Fibroblast of skin of abdomen (primary cell): ENCODE measurements at regions not wholly inside any gene's neighbourhood (a gene's known extent, or its start where the extent isn't known, plus 50 kb on each side); places are given as distances from the start of the nearest gene placed in this dataset.
A peak's percentile ranks its signal among the peaks of the same experiment; 100 is the strongest.

Source experiments
- DNase-seq: peaks from one replicate; pipeline ENCODE4 v3.0.0-alpha.2; 2013

DNA sequence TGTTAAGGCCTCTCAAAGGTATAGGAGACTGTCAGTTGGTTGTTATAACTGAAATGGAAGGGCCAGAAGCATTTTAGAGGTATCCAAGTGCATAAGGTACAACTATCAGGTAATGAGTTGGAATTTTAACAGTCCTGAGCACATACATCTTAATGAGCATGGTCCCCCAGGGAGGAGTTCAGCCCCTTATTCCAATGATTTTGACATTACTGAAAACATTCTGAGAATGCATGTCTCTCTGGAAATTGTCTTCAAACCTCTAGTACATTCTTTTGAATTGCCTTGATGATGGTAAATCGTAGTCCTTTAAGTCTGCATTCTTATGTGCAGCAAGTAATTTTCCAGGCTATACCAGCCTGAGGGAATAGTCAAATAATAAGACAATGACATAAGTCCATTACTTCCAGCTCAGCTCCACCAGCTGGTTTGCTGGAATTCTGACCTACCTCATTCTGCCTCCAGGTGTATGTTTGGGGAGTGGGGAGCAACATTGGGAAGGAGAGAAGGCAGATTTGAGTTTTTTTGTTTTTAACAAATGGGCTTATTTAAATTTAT, 239.2 kb downstream of the MSRB3 start:
- DNase-seq = no peak

DNA sequence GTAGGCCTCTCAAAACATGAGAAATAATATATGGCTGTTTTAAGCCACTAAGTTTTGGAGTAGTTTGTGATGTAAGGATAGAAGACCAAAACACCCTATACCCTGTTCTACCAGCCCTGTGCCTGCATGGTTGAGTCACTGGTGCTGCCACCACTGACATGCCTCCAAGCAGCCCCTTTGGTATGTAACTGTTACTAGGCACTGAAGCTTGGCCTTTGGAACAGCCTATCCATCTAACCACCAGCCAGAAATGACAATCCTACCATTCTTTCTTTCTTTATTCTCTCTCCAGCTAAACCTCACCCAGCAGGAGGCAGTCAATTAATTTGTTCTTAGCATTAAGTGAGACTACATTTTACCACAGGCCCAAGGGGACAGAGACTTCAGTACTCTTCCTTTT, 240.3 kb downstream of the MSRB3 start:
- DNase-seq = no peak

DNA sequence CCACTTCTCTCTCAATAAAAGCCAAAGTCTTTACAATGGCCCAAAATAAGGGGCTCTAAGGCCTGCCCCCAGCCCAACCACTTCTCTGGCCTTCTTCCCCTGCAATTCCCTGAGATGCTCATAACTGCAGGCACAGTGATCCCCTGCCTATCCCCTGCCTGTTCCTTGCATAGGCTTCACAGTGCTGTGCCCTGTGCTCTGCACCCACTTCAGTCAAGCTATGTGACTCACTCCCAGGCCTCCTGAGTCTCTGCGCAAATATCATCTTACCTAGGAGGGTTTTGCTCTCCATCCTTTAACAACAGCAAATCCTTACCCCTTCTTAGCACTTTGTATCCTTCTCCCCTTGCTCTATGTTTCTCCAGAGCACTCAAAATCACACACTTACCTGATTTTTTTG, 242.2 kb downstream of the MSRB3 start:
- no peak for DNase-seq

DNA sequence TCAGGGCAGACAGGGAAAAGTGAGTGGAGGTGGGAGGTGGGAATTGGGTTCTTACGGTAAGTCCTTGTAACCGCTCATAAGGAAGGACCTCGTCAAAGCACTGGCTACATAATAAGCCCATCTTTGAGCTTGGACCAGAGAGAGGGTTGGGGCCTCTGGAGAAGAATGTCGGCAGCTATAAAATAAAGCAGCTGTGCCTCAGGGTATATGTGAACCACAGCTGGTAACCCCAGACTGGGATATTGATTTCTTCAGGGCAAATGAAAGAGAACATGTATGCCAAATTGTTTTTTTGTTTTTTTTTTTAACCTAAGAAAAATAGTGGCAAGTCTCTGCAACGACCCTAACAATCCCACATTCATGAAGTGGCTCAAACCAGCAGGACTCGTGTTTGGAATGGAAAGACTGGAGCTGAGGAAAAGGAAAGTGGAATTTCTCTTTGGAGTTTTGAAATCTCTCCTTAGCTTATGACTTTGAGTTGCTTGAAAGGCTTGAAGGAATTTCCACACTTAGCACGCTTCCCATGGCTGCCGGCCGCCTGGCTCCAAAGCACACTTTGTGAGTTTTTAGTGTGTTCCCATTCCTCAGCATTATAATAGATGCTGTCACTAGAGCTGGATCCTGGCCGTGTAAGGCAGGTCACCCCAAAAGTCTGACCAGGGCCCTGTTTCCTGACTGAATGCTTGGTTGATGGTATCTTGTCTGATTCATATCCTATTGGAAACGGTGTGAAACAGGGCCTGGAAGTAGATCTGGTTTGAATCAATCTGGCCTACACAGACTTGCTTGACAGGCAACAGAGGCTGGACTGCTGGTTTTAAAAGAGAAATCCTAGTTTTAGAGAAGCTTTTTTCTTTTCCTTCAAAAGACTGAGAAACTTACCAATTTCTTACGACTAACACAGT, 244.7 kb downstream of the MSRB3 start:
- DNase-seq = peak; percentile 79

DNA sequence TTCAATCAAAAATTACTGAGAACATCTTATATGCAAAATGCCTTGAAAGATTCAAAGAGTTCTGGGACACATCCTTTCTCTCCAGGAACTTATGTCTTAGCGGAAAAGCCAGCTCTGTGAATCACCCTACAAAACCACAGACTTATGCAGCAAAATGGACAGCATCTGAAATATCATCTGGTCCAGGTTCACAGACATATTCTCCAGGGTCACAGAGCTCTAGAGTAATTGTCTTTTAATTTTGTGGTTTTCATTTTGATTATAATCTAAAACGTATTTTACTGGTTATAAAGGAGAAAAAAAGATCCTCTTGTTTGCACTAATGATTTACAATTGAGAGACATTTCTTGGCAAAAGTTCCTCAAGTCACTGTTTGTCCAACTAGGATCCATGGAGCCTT, 246.2 kb downstream of the MSRB3 start:
- peak; percentile 93 for DNase-seq

DNA sequence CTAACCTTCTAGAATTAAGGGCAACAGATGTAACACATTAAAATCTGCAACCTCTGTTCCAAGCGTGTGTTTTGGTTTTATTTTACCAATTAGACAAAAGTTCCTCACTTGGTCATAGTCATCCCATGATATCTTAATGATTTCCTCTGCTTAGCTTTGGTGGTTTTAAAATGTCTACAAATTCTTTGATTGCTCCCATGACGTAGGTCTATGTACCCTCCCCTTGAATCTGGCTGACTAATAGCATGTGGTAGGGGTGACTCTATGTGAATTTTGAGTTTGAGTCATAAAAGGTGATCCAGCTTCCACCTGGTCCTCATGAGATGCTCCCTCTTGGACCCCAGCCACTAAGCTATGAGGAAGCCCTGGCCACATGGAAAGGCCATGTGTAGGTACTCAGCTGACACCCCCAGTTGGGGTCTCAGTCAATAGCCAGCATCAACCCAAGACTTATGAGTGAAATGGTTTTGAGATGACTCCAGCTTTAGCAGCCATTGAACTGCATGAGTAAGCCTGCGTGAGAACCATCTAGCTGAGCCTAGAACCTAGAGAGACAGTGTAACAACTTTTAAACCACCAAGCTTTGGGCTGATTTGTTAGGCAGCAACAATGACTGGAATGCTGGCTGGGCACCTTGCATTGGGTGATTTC, 247.1 kb downstream of the MSRB3 start:
- peak; percentile 94 for DNase-seq

DNA sequence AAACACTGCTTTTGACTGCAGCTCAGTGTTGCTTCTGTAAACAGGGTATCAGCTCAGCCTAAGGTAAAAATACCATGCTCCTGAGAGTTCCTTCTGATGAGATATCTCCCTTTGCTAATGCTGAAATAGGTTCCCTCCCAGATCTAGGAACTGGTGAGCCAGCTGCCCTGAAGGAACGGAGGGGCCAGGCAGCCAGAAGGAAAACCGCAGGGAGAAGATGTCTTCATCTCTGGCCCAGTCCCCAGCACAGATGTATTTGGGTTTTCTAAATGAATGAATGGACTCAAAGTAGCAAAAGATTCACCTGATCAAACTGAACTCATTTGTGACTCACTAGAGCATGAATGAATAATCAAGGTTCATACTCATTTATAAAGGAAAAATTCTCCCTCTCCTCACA, 247.8 kb downstream of the MSRB3 start:
- DNase-seq = peak; percentile 46

DNA sequence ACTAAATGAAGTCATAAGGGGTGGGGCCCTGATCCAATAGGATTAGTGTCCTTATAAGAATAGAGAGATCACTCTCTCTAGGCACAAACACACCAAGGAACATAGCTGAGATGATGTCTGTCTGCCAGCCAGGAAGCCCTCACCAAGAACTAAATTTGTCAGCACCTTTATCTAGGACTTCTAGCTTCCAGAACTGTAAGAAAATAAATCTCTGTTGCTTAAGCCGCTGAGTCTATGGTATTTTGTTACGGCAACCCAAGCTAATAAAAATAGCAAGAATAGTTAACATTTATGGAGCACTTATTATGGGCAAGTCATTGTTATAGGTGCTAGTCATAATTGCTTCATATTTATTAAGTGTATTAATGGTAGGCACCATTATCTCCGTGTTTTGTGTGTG, 249.6 kb downstream of the MSRB3 start:
- no peak for DNase-seq

DNA sequence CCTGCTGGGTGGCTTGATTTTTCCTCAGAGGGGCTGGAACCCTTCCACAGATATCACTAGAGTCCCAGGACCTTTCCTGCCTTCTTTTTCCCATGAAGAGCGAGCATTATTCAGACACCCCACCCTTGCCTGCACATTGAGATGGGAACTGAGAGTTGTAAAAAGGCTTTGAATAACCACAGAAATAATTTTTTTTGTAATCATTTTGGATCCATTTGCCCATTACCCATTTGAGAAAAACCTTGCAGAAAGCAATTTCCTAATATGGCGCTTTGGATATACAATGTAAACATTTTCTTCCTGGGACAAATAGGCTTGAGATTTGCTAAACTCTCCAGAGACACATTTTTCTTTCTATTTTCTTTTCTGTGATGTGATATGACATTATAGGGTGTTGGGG, 250.6 kb downstream of the MSRB3 start:
- DNase-seq = no peak

DNA sequence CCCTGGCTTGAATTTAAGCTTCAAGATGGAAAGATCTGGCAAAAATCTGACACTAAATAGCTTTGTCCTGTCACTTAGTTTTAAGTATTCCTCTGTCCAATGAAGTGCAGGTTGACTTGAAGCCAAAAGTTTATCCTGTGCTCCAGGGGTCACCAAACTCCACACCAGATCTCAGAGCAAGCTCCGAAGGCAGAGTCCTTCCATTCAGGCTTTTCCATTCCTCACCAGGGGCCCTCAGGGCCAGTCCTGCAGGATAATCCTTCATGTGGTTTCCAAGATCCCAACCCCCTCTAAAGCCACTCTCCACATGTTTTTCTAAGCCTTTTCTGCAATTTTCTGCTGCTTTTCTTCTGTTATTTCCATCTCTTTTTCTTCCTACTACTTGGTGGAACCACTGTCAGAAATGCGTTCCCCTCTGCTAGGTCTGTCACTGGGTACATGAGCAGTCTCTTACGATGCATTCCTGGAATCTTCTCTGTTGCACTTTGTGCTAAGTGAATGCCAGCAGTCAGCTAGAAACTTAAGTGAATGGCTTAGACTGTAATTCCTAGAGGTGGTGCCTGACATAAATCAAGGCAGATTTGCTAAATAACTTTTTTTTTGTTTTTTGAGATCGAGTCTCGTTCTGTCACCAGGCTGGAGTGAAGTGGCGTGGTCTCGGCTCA, 251.4 kb downstream of the MSRB3 start:
- no peak for DNase-seq

DNA sequence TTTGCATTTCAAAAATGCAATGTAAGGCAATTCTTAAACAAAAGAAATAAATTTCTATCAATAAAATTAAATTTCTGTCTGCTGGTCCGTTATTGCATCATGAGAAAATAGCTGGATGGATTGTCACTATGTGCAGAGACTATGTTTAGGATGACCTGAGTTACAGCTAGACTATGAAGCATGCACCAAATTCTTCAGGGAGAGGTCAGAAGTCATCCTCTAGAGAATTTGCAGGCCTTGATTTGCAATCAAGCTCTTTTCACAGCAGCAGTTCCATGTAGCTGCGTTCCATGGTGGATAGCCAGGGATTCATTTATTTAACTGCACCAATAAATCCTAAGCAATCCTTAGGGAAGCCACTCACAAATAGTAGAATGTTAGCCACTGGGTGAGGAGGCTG, 253.7 kb downstream of the MSRB3 start:
- DNase-seq = peak; percentile 85

DNA sequence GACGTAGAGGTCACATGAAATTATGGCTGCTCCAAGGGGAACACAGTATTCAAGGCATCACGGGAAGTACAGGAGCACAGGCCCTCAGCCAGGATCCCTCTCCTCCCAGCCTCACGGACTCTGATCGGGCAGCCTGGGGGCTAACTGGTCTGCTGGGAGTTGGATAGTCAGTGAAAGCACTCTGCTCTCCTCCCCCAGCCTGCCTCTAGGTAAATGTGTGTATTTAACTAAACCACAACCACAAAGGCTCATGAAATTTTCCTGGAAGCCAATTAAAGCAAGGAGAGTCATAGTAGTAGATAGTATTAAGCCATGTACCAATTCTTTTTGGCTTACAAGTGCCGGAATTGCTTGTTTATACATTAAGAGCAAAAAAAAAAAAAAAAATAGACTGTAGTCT, 254.3 kb downstream of the MSRB3 start:
- peak; percentile 91 for DNase-seq

DNA sequence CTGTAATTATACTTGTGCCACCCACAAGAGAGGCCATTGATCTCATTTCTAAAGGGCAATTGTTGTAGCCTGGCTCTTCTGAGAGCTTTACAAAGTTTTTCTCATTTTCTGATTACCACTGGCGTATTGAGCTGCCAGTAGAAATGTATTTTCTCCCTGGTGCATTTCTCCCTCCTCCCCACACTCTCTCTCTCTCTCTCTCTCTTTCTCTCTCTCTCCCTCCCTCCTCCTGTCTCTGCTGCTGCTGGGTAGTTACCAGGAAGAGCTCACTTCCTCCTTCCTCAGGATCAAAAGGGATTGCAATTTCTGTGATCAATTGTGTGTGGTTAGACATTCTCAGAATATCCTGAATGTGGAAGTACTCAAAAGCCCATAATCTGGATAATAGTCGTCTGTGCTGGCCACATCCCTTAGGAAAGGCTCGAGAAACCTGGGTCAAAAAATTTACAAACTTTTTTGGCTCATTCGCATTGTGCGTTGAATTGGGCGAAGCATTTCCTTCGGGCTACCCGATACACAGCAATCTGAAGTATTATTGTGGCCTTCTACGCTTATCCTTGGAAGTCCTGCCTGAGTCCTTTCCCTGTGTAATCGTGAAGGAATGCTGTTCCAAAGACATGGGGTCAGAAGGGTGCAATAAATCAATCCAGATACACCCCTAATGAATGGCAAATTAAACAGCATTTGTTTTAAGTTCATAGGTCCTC, 254.8 kb downstream of the MSRB3 start:
- DNase-seq = peak; percentile 80

DNA sequence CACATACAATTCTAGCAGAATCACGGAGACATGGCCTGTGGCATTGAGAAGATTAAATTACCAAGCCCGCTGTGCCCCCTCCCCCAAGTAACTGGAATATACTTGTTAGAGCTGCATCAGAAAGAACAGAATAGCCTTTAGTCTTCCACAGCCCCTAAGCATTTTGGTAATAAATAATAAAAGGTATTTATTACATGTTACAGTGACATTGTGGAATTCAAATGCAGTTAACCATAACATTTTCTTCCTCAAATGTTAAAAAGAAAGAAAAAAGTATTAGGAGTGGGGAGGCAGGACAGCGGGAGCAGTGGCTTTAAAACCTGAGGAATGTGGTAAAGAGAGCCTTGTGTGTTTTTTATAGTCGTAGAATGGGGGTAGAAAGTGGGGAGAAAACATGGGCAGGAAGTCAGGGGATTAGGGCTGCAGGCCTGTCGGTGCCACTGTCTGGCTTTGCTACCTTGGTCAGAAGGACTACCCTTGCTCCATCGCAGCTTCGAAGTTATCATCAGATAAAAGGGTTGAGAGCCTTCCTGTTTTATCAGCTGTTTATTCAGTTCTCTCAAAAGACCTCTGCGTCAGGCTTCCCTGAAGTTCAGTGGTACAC, 255.9 kb downstream of the MSRB3 start:
- peak; percentile 65 for DNase-seq

DNA sequence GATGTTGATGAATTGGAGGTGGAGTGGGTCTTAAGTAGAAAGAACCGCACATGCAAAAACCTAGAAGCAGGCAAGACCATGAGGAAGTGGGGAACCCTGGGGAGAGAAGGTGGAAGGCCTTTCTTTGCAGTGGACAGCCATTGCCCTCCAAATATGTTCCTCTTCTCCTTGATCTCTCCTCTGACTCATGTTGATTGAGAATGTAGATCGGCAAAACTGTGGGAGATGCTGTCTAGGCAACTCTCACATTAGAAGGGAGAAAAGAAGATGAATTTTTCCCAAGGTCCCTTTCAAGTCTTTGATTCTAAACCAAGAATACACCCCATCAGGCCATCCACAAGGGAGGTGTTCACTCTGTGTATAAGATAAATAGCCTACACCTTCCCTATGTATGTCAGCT, 257.5 kb downstream of the MSRB3 start:
- no peak for DNase-seq

DNA sequence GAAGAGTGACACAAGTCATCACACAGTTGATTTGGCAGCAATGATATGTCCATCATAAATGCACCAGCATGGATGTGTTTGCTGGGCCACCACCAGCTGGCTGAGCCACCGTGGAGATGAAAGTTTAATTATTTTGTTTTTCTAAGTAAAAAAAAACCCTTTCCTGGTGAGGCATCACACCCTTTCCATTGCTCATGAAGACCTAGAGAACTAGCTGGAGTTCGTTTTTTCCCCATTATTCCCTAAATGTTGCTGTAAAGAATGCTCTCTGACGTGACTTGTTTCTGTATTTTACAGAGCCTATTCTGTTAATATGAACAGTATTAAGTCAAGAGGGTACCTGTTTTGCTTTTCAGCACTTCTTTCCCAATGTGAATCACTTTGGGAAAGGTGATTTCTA, 257.9 kb downstream of the MSRB3 start:
- no peak for DNase-seq

DNA sequence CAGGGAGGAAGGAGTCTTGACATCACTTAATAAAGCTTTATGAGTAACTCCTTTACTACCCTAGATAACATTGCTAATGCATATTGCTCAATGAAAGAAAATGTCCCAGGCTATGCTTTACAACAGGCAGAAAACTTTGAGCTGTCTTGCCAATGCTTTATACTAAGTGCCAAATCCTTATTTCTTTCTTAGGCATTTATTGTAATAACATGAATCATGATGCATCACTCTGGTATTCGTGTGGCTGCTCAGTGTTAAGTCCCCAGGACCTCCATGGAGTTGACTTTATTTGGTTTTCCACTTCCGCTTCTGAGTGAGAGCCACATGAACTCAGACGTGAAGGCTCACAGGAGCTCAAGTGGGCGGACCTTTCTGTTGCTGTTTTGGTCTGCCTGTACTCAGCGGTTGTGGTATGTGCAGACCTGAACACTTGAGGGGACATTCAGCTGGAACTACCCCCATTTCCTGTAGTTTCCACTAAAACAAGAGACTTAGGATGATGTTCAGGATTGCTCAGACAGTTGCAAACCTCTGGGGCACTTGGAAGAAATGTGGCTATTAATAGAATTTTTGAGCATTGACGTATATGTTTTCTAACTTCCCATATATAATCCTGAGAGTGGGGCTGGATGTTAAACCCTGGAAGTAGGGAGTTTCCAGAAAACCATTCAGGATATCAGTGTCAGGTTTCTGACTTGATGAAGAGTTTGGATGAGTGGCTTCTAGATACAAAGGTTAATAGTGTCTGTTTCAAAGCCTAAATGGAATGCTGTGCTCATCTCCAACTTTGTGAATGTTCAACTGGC, 258.6 kb downstream of the MSRB3 start:
- peak; percentile 100 for DNase-seq

DNA sequence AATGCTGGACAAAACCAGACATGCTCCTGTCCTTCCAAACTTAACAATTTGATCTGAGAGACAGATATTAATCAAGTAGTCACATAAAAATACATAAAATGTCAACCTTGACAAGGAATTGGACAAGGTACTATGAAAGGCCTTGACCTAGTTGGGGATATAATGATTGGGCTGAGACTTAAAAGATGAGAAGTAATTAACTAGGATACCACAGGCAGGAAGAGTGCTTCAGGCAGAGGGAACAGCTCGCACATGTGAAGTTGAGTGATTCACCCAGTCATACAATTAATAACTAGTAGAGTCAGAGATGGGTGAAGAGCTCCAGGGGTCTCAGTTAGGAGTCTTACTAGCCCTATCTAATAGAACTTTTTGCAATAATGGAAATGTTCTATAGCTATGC, 259.5 kb downstream of the MSRB3 start:
- no peak for DNase-seq

DNA sequence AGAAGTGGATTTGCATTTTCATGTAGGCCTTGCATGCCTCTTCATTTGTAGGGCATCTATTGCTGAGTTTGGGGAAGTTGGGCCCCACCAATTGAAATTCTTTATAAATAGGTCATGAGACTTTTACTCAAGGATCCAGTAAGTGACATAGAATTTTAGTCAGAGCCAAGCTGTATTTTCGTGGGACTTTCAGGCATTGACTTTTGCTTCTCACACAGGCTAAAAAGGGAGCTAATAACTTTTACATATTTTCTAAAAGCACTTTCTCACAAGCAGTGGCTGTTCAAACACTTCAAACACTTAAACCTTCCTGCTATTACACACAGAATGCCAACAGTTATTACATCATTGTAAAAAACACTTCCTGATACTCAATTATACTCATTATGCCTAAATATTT, 260.5 kb downstream of the MSRB3 start:
- DNase-seq = no peak

DNA sequence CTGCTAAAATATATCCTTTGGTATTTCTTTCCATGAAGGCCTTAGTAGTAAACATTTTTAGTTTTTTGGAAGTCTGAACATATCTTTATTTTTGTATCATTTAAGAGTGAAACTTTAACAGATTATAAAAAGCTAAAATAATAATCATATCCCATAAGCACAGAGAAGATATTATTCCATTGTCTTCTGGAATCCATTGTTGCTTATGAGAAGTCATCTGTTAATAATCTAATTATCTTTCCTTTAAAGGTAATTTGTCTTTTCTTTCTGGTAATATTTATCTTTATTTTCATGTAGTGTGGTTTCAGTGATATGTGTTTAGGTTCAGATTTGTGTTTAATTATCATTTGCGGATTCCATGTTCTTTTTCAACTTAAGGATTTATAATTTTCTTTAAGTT, 261.7 kb downstream of the MSRB3 start:
- no peak for DNase-seq

DNA sequence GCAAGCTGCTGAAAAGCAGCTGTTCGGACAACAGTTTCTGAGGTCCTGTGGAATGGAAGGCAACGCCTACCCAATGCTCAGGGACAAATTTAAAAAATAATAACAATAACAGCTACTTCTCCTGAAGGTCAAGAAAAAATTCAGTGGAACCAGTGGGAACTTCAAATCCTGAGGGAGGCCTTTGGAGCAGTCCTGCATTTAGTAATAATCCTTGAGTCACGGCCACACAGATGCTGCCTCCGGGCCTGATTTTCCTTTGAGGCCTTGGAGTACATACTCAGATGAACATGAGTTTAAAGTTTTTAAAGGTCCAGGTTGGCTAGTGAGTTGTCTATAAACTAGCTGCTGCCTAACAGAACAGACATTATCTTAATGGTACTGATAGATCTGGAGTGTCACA, 268.0 kb downstream of the MSRB3 start:
- no peak for DNase-seq
